ENCODE measurements at regions not wholly inside any gene's neighbourhood (a gene's known extent, or its start where the extent isn't known, plus 50 kb on each side); places are given as distances from the start of the nearest gene placed in this dataset.

DNA sequence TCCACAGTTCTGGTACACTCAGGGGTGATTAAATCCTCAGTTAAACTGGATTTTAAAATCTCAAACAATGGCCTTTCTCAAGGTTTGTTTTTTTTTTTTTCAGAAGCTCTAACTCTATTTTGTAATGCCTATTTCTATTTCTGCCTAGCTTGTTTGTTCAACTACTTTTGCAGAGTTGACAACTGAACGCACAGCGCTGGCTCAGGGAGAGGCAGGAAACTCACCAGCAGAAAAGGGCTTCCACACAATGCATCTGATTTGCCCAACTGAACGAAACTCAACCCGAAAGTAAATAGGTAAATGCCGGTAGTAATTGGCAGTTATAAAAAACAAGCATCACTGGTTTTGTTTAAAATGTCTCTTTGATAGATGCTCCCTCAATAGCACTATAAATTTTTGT lies 52.7 kb upstream of the CNEP1R1 start:
- TF ChIP-seq REST (IDR thresholded peaks at IDR 0.05; ENCODE audit: low read depth, low read length) (no peak), YY1 (IDR thresholded peaks at IDR 0.05; ENCODE audit: low read depth, low read length) (no peak), CTCF (IDR thresholded peaks at IDR 0.05 in 2 of 3, conservative IDR thresholded peaks at IDR 0.05 in 1 of 3; ENCODE audit: control insufficient read depth in 2 of 3, extremely low read depth in 1 of 3, insufficient read depth in 1 of 3, low read depth in 3 of 3, low read length in 3 of 3) (no peak), KDM1A (IDR thresholded peaks at IDR 0.05; ENCODE audit: borderline replicate concordance) (no peak), POLR2AphosphoS5 (IDR thresholded peaks at IDR 0.05; ENCODE audit: low read length) (no peak), NR2C1 (IDR thresholded peaks at IDR 0.05) (no peak), ZNF384 (IDR thresholded peaks at IDR 0.05; ENCODE audit: borderline replicate concordance, low read depth, low read length) (no peak), EP300 (IDR thresholded peaks at IDR 0.05; ENCODE audit: borderline replicate concordance in 1 of 2, control insufficient read depth in 1 of 2, low read depth in 2 of 2, low read length in 2 of 2) (no peak), ZNF274 (IDR thresholded peaks at IDR 0.05; ENCODE audit: insufficient read depth, insufficient read length) (no peak), NFIC (IDR thresholded peaks at IDR 0.05; ENCODE audit: low read depth, low read length) (no peak), STAT3 (IDR thresholded peaks at IDR 0.05; ENCODE audit: low read depth, low read length) (no peak), MAX (IDR thresholded peaks at IDR 0.05; ENCODE audit: low read depth, low read length) (no peak)

Measured in GM12878 (cell line).